IMR-90 (cell line): ENCODE measurements at regions not wholly inside any gene's neighbourhood (a gene's known extent, or its start where the extent isn't known, plus 50 kb on each side); places are given as distances from the start of the nearest gene placed in this dataset.

Experiments used
- ATAC-seq: fragments of 200-7000 bp; cut with Tn5 transposase; 2 replicates; pipeline ENCODE4 v1.9.1; 2020; ENCODE audit warnings: low read depth, mild to moderate bottlenecking, moderate library complexity
- BruUV-seq: library from RNA; stranded (reverse); fragments of 400-500 nt; replicated peaks from 2 replicates; lab custom pipeline; 2021; lab: Mats Ljungman, UMichigan
- CTCF ChIA-PET: fragments of 300-600 bp; formaldehyde crosslinking; extraction: SDS; loops from one replicate; lab custom pipeline; 2021; ENCODE audit warnings: antibody characterized with exemption; lab: Yijun Ruan, JAX
- POLR2A ChIA-PET: fragments of 300-600 bp; sonication (Branson Sonifier 250); formaldehyde crosslinking; loops from one replicate; lab custom pipeline; 2022; ENCODE audit warnings: antibody characterized with exemption; ENCODE audit not compliant: unreplicated experiment; lab: Charles Lee
- DNase-seq: peaks from one replicate; pipeline ENCODE4 v3.0.0; 2013
- H2AFZ ChIP-seq: replicated peaks from 2 replicates; pipeline ENCODE3; 2013; ENCODE audit warnings: low read length, mild to moderate bottlenecking; ENCODE audit not compliant: poor library complexity
- H2AK5ac ChIP-seq: 2 replicates; pipeline ENCODE4 v1.6.1; 2013; ENCODE audit warnings: low read depth, low read length, inconsistent platforms
- H2AK9ac ChIP-seq: replicated peaks from 2 replicates; pipeline ENCODE3; 2013; ENCODE audit warnings: mild to moderate bottlenecking, low read depth, low read length, moderate library complexity; ENCODE audit not compliant: poor library complexity
- H2BK120ac ChIP-seq: 2 replicates; pipeline ENCODE4 v1.6.1; 2013; ENCODE audit warnings: low read depth, low read length, inconsistent platforms
- H2BK15ac ChIP-seq: 3 replicates; pipeline ENCODE4 v1.6.1; 2013; ENCODE audit warnings: low read depth, low read length, inconsistent platforms
- H2BK20ac ChIP-seq: 2 replicates; pipeline ENCODE4 v1.6.1; 2013; ENCODE audit warnings: low read depth, mild to moderate bottlenecking, inconsistent platforms, low read length, moderate library complexity
- H2BK5ac ChIP-seq: 2 replicates; pipeline ENCODE4 v1.6.1; 2013; ENCODE audit warnings: mild to moderate bottlenecking, low read depth, low read length, inconsistent platforms; ENCODE audit not compliant: poor library complexity, severe bottlenecking
- H3K14ac ChIP-seq: replicated peaks from 2 replicates; pipeline ENCODE4 v1.6.1; 2013; ENCODE audit warnings: low read depth, low read length, inconsistent platforms
- H3K18ac ChIP-seq: 2 replicates; pipeline ENCODE4 v1.6.1; 2013; ENCODE audit warnings: low read depth, low read length, control low read depth
- H3K23ac ChIP-seq: 2 replicates; pipeline ENCODE4 v1.6.1; 2013; ENCODE audit warnings: low read depth, low read length, inconsistent platforms
- H3K27ac ChIP-seq: 2 replicates; pipeline ENCODE4 v1.5.1; 2013; ENCODE audit warnings: mild to moderate bottlenecking, control low read depth, low read length; ENCODE audit not compliant: insufficient read depth
- H3K27me3 ChIP-seq: 2 replicates; pipeline ENCODE4 v1.6.1; 2013; ENCODE audit warnings: low read length; ENCODE audit not compliant: control insufficient read depth, insufficient read depth
- H3K36me3 ChIP-seq: 2 replicates; pipeline ENCODE4 v1.6.1; 2013; ENCODE audit warnings: low read length, mixed read lengths; ENCODE audit not compliant: control insufficient read depth, insufficient read depth
- H3K4ac ChIP-seq: 2 replicates; pipeline ENCODE4 v1.6.1; 2013; ENCODE audit warnings: low read depth, low read length, inconsistent platforms
- H3K4me1 ChIP-seq: 2 replicates; pipeline ENCODE4 v1.6.1; 2013; ENCODE audit warnings: low read length, mixed read lengths; ENCODE audit not compliant: control insufficient read depth, insufficient read depth
- H3K4me2 ChIP-seq: 2 replicates; pipeline ENCODE4 v1.6.1; 2013; ENCODE audit warnings: low read depth, mild to moderate bottlenecking, control low read depth, low read length, moderate library complexity
- H3K4me3 ChIP-seq: 2 replicates; pipeline ENCODE4 v1.5.1; 2013; ENCODE audit warnings: low read depth, mild to moderate bottlenecking, control low read depth, low read length, moderate library complexity; ENCODE audit not compliant: insufficient read depth
- H3K56ac ChIP-seq: 2 replicates; pipeline ENCODE4 v1.6.1; 2013; ENCODE audit warnings: low read length, inconsistent platforms; ENCODE audit not compliant: insufficient read depth; ENCODE audit errors: extremely low read depth
- H3K79me1 ChIP-seq, 2 experiments: 2 replicates each; pipeline ENCODE4 v1.6.1; 2013; ENCODE audit warnings: low read length in 2 of 2, inconsistent platforms in 1 of 2, low read depth in 1 of 2
- H3K9ac ChIP-seq: 2 replicates; pipeline ENCODE4 v1.6.1; 2013; ENCODE audit warnings: low read depth, low read length, control low read depth
- H3K9me1 ChIP-seq: 2 replicates; pipeline ENCODE4 v1.6.1; 2013; ENCODE audit warnings: low read length, inconsistent platforms; ENCODE audit not compliant: insufficient read depth
- H3K9me3 ChIP-seq: 2 replicates; pipeline ENCODE4 v1.6.1; 2013; ENCODE audit warnings: low read length; ENCODE audit not compliant: control insufficient read depth, insufficient read depth
- H4K20me1 ChIP-seq: 2 replicates; pipeline ENCODE4 v1.6.1; 2013; ENCODE audit warnings: low read length, inconsistent platforms; ENCODE audit not compliant: insufficient read depth
- H4K5ac ChIP-seq: 2 replicates; pipeline ENCODE4 v1.6.1; 2013; ENCODE audit warnings: mild to moderate bottlenecking, low read depth, low read length, control low read depth
- H4K8ac ChIP-seq, 2 experiments: 2 replicates each; pipeline ENCODE4 v1.6.1; 2013; ENCODE audit warnings: low read depth in 2 of 2, low read length in 2 of 2, control low read depth in 1 of 2, inconsistent platforms in 1 of 2
- H4K91ac ChIP-seq: 2 replicates; pipeline ENCODE4 v1.6.1; 2013; ENCODE audit warnings: low read depth, low read length, inconsistent platforms; ENCODE audit not compliant: insufficient read depth
- BHLHE40 ChIP-seq: fragments of 150-350 bp; IDR thresholded peaks from 2 replicates; pipeline ENCODE4 v1.6.1; 2016; ENCODE audit warnings: mild to moderate bottlenecking, low read depth, low read length
- CEBPB ChIP-seq: IDR thresholded peaks from 2 replicates; pipeline ENCODE4 v1.6.1; 2012; ENCODE audit warnings: low read depth, low read length, improper control_type of control experiment
- CHD1 ChIP-seq: IDR thresholded peaks from 2 replicates; pipeline ENCODE4 v1.6.1; 2012; ENCODE audit warnings: low read depth, low read length, improper control_type of control experiment
- CTCF ChIP-seq: conservative IDR thresholded peaks from 2 replicates; pipeline ENCODE4 v1.5.1; 2012; ENCODE audit warnings: mild to moderate bottlenecking, low read depth, low read length, improper control_type of control experiment
- RCOR1 ChIP-seq: IDR thresholded peaks from 2 replicates; pipeline ENCODE4 v1.6.1; 2012; ENCODE audit warnings: mild to moderate bottlenecking, low read length, improper control_type of control experiment; ENCODE audit not compliant: insufficient replicate concordance
- dilution Hi-C: fragments of 300-500 bp; cut with HindIII; formaldehyde crosslinking; loops from one replicate; pipeline ENCODE4 v1.14.3; 2018; ENCODE audit warnings: low sequenced_read_pairs; ENCODE audit not compliant: unreplicated experiment
- in situ Hi-C: fragments of 300-500 bp; cut with MboI; formaldehyde crosslinking; loops from 3 replicates; pipeline ENCODE4 v1.14.3; 2019; ENCODE audit warnings: low sequenced_read_pairs, inconsistent platforms, mixed read lengths
- intact Hi-C: fragments of 100-400 bp; cut with micrococcal nuclease; formaldehyde crosslinking; loops from 2 replicates; pipeline ENCODE4 v1.10.0; 2022

- H3K9me1 ChIP-seq: no peaks in the 10 kb centered on the region
- no peak overlapping the region for H4K8ac ChIP-seq
- H2AK9ac ChIP-seq: no peak overlapping the region
- no peaks in the 10 kb centered on the region for H3K79me1 ChIP-seq
- H4K91ac ChIP-seq: no peak overlapping the region
- H2BK15ac ChIP-seq: no peak overlapping the region
- no peak overlapping the region for H3K9ac ChIP-seq
- H2BK120ac ChIP-seq: no peak overlapping the region
- no peak overlapping the region for H2BK5ac ChIP-seq
- in situ Hi-C loops (no loop called here), intact Hi-C loops (no loop called here), dilution Hi-C loops (no loop called here)
- DNase-seq: peak; percentile 19
- no peak overlapping the region for H2AK5ac ChIP-seq
- no peak overlapping the region for H3K4me2 ChIP-seq
- H3K14ac ChIP-seq: no peak overlapping the region
- no peaks in the 10 kb centered on the region for H4K20me1 ChIP-seq
- peaks cover 4% of the 10 kb centered on the region for H3K9me3 ChIP-seq
- no peak overlapping the region for H3K27ac ChIP-seq
- no peak overlapping the region for H3K18ac ChIP-seq
- no peak overlapping the region for H4K5ac ChIP-seq
- H3K36me3 ChIP-seq: no peaks in the 10 kb centered on the region
- H3K4me1 ChIP-seq: no peaks in the 10 kb centered on the region
- no peak overlapping the region for H2AFZ ChIP-seq
- TF ChIP-seq CTCF: no peak
- no peak for TF ChIP-seq RCOR1
- TF ChIP-seq CHD1: no peak
- no peak for TF ChIP-seq CEBPB
- no peak for TF ChIP-seq BHLHE40
- no TSS peak for BruUV-seq
- no peak overlapping the region for H3K23ac ChIP-seq
- no peak overlapping the region for H3K4ac ChIP-seq
- H2BK20ac ChIP-seq: no peak overlapping the region
- H3K56ac ChIP-seq: no peak overlapping the region
- ChIA-PET POLR2A (no interaction called here), CTCF (no interaction called here)
- H3K27me3 ChIP-seq: no peaks in the 10 kb centered on the region; the same call in 1 of the 2 replicates
- ATAC-seq: no peak
- H3K4me3 ChIP-seq: no peak overlapping the region
These were observed 126.5 kb downstream of the C12orf75 start for GRCh38 chr12:105457026-105457425.
